ENCODE measurements at regions not wholly inside any gene's neighbourhood (a gene's known extent, or its start where the extent isn't known, plus 50 kb on each side); places are given as distances from the start of the nearest gene placed in this dataset.

DNA sequence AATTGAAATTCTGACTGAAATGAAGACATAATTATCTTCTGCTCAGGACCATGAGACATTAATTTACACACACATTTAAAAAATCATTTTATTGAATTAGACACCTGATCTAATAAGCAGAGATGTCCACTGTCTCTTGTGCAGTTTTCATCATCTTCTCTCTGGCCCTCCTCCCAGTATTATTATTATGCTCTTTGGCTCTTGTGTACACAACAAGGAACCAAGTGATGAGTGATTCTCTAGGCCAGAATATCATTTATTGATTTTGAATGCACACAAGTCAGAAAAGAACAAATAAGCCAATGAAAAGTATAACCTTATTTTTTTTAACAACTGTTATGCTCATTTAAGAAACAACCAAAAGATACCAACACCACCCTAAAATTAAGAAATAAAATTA, 244.7 kb upstream of the KRR1 start:
- no peak overlapping the region for H3K27ac ChIP-seq
- TF ChIP-seq, protein P1, sequence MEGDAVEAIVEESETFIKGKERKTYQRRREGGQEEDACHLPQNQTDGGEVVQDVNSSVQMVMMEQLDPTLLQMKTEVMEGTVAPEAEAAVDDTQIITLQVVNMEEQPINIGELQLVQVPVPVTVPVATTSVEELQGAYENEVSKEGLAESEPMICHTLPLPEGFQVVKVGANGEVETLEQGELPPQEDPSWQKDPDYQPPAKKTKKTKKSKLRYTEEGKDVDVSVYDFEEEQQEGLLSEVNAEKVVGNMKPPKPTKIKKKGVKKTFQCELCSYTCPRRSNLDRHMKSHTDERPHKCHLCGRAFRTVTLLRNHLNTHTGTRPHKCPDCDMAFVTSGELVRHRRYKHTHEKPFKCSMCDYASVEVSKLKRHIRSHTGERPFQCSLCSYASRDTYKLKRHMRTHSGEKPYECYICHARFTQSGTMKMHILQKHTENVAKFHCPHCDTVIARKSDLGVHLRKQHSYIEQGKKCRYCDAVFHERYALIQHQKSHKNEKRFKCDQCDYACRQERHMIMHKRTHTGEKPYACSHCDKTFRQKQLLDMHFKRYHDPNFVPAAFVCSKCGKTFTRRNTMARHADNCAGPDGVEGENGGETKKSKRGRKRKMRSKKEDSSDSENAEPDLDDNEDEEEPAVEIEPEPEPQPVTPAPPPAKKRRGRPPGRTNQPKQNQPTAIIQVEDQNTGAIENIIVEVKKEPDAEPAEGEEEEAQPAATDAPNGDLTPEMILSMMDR (IDR thresholded peaks at IDR 0.05 in 8 of 11, conservative IDR thresholded peaks at IDR 0.05 in 3 of 11) = no peak
- TF ChIP-seq POLR2A (IDR thresholded peaks at IDR 0.05) (no peak), POLR2AphosphoS5 (IDR thresholded peaks at IDR 0.05) (no peak)
- no peaks in the 10 kb centered on the region for H3K4me1 ChIP-seq
- no peaks in the 10 kb centered on the region for H3K27me3 ChIP-seq (replicated peaks in 1 of 7)
- no peaks in the 10 kb centered on the region for H3K36me3 ChIP-seq
- no peak for DNase-seq
- H3K9me3 ChIP-seq = no peaks in the 10 kb centered on the region
- H3K4me3 ChIP-seq = no peak overlapping the region
- intact Hi-C loops (cut with DNase I; ENCODE audit: low total_unique reads) = no loop called here

DNA sequence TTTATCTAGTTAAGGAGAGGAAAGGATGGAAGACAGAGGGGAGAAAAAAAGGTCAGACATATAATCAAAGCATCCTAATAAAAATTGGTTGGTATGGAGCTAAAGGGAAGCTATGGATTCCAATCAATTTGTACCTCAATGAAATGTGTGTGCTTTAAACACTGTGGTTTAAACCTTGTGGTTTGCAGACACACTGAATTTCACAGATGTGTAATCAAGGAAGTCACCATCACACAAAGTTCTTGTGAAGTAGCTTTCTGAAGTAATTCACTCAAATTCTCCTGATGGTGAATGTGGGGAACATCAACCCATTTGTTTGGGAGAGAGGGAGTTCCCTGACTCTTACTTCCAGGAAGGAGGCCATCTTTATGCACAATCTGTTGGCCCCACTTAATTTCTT, 243.3 kb upstream of the KRR1 start:
- no peak for DNase-seq
- intact Hi-C loops (cut with DNase I; ENCODE audit: low total_unique reads) = no loop called here
- H3K4me1 ChIP-seq = no peaks in the 10 kb centered on the region
- no peaks in the 10 kb centered on the region for H3K27me3 ChIP-seq (replicated peaks in 1 of 7)
- H3K9me3 ChIP-seq = no peaks in the 10 kb centered on the region
- H3K27ac ChIP-seq = no peak overlapping the region
- TF ChIP-seq POLR2AphosphoS5 (IDR thresholded peaks at IDR 0.05) (no peak), POLR2A (IDR thresholded peaks at IDR 0.05) (no peak)
- TF ChIP-seq, protein P1 (IDR thresholded peaks at IDR 0.05 in 8 of 11, conservative IDR thresholded peaks at IDR 0.05 in 3 of 11) = no peak
- no peak overlapping the region for H3K4me3 ChIP-seq
- H3K36me3 ChIP-seq = no peaks in the 10 kb centered on the region

DNA sequence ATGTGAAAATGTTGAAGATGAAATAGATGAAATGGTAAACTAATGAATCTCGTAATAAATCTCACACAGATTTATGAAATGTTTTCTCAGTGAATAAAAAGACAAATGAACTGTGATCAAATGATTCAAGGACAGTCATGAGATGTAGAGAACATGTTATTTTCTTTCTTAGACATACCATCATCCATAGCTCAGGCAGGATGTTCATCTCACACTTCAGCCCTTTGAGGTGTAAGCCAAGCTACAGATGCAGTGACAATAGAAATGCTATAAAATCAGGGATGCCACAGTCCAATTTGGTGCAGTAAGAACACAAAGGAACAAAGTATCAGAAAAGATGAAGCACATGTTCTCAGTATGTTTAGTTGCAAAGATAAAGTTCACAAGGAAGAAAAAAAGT, 242.7 kb upstream of the KRR1 start:
- intact Hi-C loops (cut with DNase I; ENCODE audit: low total_unique reads) = no loop called here
- Histone ChIP-seq H3K36me3 (no peaks in the 10 kb centered on the region), H3K27ac (no peak overlapping the region), H3K9me3 (no peaks in the 10 kb centered on the region), H3K4me3 (no peak overlapping the region), H3K27me3 (replicated peaks in 1 of 7) (no peaks in the 10 kb centered on the region), H3K4me1 (no peaks in the 10 kb centered on the region)
- no peak for DNase-seq
- 90 to 94% (median 91%) methylated on average over 1 of the region's 1 CpG for WGBS, 5 donors
- TF ChIP-seq POLR2A (IDR thresholded peaks at IDR 0.05) (no peak), POLR2AphosphoS5 (IDR thresholded peaks at IDR 0.05) (no peak)
- TF ChIP-seq, protein P1 (IDR thresholded peaks at IDR 0.05 in 8 of 11, conservative IDR thresholded peaks at IDR 0.05 in 3 of 11) = no peak

DNA sequence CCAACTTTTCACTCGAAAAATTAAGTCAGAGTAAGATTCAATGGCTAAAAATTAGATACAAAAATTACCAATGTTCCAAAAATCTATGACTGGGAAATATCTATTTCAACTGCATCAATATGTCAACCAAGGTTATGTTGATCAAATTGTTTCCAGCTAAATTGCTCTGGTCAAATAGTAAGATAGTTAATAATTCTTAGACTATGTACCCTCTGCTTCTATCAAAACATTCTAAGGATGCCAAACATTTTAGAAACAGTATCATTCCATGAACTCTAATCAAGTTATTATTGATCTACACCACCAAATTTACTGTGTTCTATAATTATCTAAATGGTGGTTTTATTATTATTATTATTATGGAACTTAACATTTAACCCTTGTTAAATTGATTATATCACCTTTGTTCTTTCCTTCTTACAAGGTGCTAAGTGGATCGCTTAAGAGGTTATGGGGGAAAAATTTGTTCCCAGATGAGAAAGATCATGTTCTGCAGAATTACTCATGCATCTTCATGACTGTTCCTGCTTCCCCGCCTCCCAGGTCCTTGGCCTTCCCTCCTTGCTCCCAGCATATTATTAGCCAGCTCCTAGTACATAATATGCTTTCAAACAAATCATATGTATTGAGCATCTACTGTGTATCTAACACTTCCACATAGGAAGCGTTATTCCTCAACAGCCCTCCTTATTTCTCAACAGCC, 240.5 kb upstream of the KRR1 start:
- no peak for DNase-seq
- WGBS, 5 donors = 76 to 90% (median 86%) methylated on average over 4 of the region's 4 CpGs
- Histone ChIP-seq H3K9me3 (no peaks in the 10 kb centered on the region), H3K4me1 (no peaks in the 10 kb centered on the region), H3K4me3 (no peak overlapping the region), H3K27ac (no peak overlapping the region), H3K27me3 (replicated peaks in 1 of 7) (no peaks in the 10 kb centered on the region), H3K36me3 (no peaks in the 10 kb centered on the region)
- intact Hi-C loops (cut with DNase I; ENCODE audit: low total_unique reads) = no loop called here
- no peak for TF ChIP-seq POLR2A (IDR thresholded peaks at IDR 0.05)
- TF ChIP-seq, protein P1 (IDR thresholded peaks at IDR 0.05 in 8 of 11, conservative IDR thresholded peaks at IDR 0.05 in 3 of 11) = no peak
- no peak for TF ChIP-seq POLR2AphosphoS5 (IDR thresholded peaks at IDR 0.05)

Measured in spleen (tissue), 11 donors.